ENCODE measurements at regions not wholly inside any gene's neighbourhood (a gene's known extent, or its start where the extent isn't known, plus 50 kb on each side); places are given as distances from the start of the nearest gene placed in this dataset.

DNA sequence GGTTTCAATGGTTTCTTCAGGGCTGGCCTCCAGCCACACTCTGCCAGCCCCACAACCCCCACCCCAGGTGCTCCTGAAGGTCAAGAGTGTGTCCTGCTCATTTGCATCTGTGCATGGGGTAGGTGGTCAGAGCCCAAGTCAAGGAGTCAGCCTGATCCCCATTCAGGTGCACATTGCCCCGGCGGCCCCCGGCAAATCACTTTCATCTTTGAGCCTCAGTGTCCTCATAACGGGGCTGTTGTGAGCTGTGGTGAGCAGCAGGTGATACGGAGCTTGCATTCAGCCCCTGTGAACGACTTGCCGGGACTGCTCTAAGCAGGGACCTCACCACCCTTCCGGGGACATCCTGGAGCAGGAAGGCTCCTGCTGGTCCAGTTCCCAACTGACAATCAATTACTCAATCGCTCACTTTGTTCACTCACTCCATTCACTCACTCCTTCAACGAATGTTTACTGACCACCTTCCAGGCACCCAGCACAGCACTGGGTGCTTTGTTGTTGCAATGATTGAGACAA lies 93.2 kb upstream of the CPEB4 start:
- TF ChIP-seq, protein P1, sequence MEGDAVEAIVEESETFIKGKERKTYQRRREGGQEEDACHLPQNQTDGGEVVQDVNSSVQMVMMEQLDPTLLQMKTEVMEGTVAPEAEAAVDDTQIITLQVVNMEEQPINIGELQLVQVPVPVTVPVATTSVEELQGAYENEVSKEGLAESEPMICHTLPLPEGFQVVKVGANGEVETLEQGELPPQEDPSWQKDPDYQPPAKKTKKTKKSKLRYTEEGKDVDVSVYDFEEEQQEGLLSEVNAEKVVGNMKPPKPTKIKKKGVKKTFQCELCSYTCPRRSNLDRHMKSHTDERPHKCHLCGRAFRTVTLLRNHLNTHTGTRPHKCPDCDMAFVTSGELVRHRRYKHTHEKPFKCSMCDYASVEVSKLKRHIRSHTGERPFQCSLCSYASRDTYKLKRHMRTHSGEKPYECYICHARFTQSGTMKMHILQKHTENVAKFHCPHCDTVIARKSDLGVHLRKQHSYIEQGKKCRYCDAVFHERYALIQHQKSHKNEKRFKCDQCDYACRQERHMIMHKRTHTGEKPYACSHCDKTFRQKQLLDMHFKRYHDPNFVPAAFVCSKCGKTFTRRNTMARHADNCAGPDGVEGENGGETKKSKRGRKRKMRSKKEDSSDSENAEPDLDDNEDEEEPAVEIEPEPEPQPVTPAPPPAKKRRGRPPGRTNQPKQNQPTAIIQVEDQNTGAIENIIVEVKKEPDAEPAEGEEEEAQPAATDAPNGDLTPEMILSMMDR (IDR thresholded peaks at IDR 0.05; ENCODE audit: poor library complexity), result no peak
- TF ChIP-seq EZH2 (IDR thresholded peaks at IDR 0.05; ENCODE audit: borderline replicate concordance), result no peak
- TF ChIP-seq EZH2phosphoT487 (IDR thresholded peaks at IDR 0.05; ENCODE audit: low read depth, severe bottlenecking, unreplicated experiment), result no peak

All from hepatocyte (in vitro differentiated cells).